Endothelial cell of umbilical vein (primary cell): ENCODE measurements at regions not wholly inside any gene's neighbourhood (a gene's known extent, or its start where the extent isn't known, plus 50 kb on each side); places are given as distances from the start of the nearest gene placed in this dataset.
"Not testable (repeated sequence)": the region's sequence is repeated elsewhere in the genome, so short reads cannot be mapped to it uniquely, and the experiment has no call there.

Experiments used
- BruUV-seq: library from RNA; stranded (reverse); fragments of 400-500 nt; replicated peaks from 2 replicates; lab custom pipeline; 2021; lab: Mats Ljungman, UMichigan
- CTCF ChIA-PET: fragments of 300-600, 350-600 bp; sonication (Branson Sonifier 250); formaldehyde crosslinking; loops from one replicate; lab custom pipeline; 2021; ENCODE audit warnings: antibody characterized with exemption, inconsistent platforms; lab: Charles Lee
- POLR2A ChIA-PET: fragments of 300-600, 350-600 bp; sonication (Branson Sonifier 250); formaldehyde crosslinking; loops from one replicate; lab custom pipeline; 2021; ENCODE audit warnings: antibody characterized with exemption, inconsistent platforms; lab: Charles Lee
- DNase-seq: peaks from one replicate; pipeline ENCODE4 v3.0.0-alpha.2; 2011; ENCODE audit warnings: low read depth, low spot score
- FAIRE-seq: peaks from 2 replicates; lab custom pipeline; 2011; peaks lifted over from hg19 to GRCh38; lab: Jason Lieb, UNC
- H2AFZ ChIP-seq: 2 replicates; pipeline ENCODE4 v1.6.0; 2012; ENCODE audit warnings: low read depth, low read length, control low read depth, inconsistent platforms
- H3K27ac ChIP-seq: 2 replicates; pipeline ENCODE4 v1.5.1; 2011; ENCODE audit warnings: low read depth, mild to moderate bottlenecking, control low read depth, low read length, moderate library complexity; ENCODE audit not compliant: insufficient read depth
- H3K27me3 ChIP-seq, 2 experiments: 2 replicates each; pipeline versions ENCODE4 v1.6.0 to v1.6.1; 2011; ENCODE audit warnings: low read length in 2 of 2, mixed read lengths in 1 of 2; ENCODE audit not compliant: control insufficient read depth in 2 of 2, insufficient read depth in 2 of 2
- H3K36me3 ChIP-seq, 2 experiments: 2 replicates in 1 of 2; 3 replicates in 1 of 2; pipeline ENCODE4 v1.5.1; 2011; ENCODE audit warnings: low read length in 2 of 2, mild to moderate bottlenecking in 1 of 2, moderate library complexity in 1 of 2; ENCODE audit not compliant: control insufficient read depth in 2 of 2, insufficient read depth in 2 of 2; ENCODE audit errors: extremely low read depth in 1 of 2
- H3K4me1 ChIP-seq: 3 replicates; pipeline ENCODE4 v1.5.1; 2011; ENCODE audit warnings: mild to moderate bottlenecking, low read length; ENCODE audit not compliant: control insufficient read depth, insufficient read depth; ENCODE audit errors: extremely low read depth
- H3K4me2 ChIP-seq: 2 replicates; pipeline ENCODE4 v1.6.1; 2011; ENCODE audit warnings: low read length, control low read depth, mixed read lengths; ENCODE audit not compliant: insufficient read depth
- H3K4me3 ChIP-seq, 3 experiments: fragments of 200-600 bp in 1 of 3; sonication (generic), shearing (Covaris generic) in 1 of 3; replicated peaks in 1 of 3; 2 replicates each; pipeline ENCODE4 v1.5.1; 2011 to 2016; ENCODE audit warnings: control low read depth in 3 of 3, low read length in 3 of 3, mild to moderate bottlenecking in 2 of 3, inconsistent platforms in 1 of 3, low read depth in 1 of 3, moderate library complexity in 1 of 3; ENCODE audit not compliant: insufficient read depth in 1 of 3
- H3K79me2 ChIP-seq: 2 replicates; pipeline ENCODE4 v1.6.0; 2012; ENCODE audit warnings: low read length, inconsistent platforms; ENCODE audit not compliant: control insufficient read depth, insufficient read depth
- H3K9ac ChIP-seq: replicated peaks from 2 replicates; pipeline ENCODE3; 2011; ENCODE audit warnings: low read length, control low read depth; ENCODE audit not compliant: insufficient read depth; ENCODE audit errors: extremely low read depth
- H3K9me1 ChIP-seq: replicated peaks from 3 replicates; pipeline ENCODE4 v1.6.0; 2011; ENCODE audit warnings: mild to moderate bottlenecking, low read length; ENCODE audit not compliant: control insufficient read depth, insufficient read depth; ENCODE audit errors: extremely low read depth
- H3K9me3 ChIP-seq: replicated peaks from 2 replicates; pipeline ENCODE4 v1.5.1; 2012; ENCODE audit warnings: low read length, inconsistent platforms; ENCODE audit not compliant: control insufficient read depth, insufficient read depth
- H4K20me1 ChIP-seq: replicated peaks from 2 replicates; pipeline ENCODE3; 2011; ENCODE audit warnings: mild to moderate bottlenecking, low read length; ENCODE audit not compliant: control insufficient read depth, insufficient read depth; ENCODE audit errors: extremely low read depth
- EZH2 ChIP-seq: IDR thresholded peaks from 2 replicates; pipeline ENCODE4 v1.6.1; 2012; ENCODE audit warnings: borderline replicate concordance, low read depth, mild to moderate bottlenecking, moderate library complexity, low read length, inconsistent platforms; ENCODE audit not compliant: severe bottlenecking
- FOS ChIP-seq: IDR thresholded peaks from 2 replicates; pipeline ENCODE4 v1.6.1; 2011; ENCODE audit warnings: mild to moderate bottlenecking, low read length, moderate library complexity, borderline replicate concordance; ENCODE audit not compliant: insufficient read depth
- JUN ChIP-seq: IDR thresholded peaks from 2 replicates; pipeline ENCODE4 v1.6.1; 2011; ENCODE audit warnings: borderline replicate concordance, low read depth; ENCODE audit not compliant: insufficient read length, insufficient read depth
- POLR2A ChIP-seq: IDR thresholded peaks from 2 replicates; pipeline ENCODE4 v1.6.1; 2012; ENCODE audit warnings: low read depth, mild to moderate bottlenecking, control low read depth, low read length
- POLR2AphosphoS5 ChIP-seq: IDR thresholded peaks from 2 replicates; pipeline ENCODE4 v1.6.1; 2012; ENCODE audit warnings: low read depth, mild to moderate bottlenecking, control low read depth, low read length, moderate library complexity; ENCODE audit not compliant: insufficient read depth
- dilution Hi-C: fragments of 300-500 bp; cut with MboI; formaldehyde crosslinking; loops from one replicate; pipeline ENCODE4 v1.15.0; 2019; ENCODE audit warnings: low sequenced_read_pairs; ENCODE audit not compliant: extremely low pct_ligation_motif_present
- intact Hi-C: fragments of 100-400 bp; cut with micrococcal nuclease; formaldehyde crosslinking; loops from one replicate; pipeline ENCODE4 v1.10.0; 2022

DNA sequence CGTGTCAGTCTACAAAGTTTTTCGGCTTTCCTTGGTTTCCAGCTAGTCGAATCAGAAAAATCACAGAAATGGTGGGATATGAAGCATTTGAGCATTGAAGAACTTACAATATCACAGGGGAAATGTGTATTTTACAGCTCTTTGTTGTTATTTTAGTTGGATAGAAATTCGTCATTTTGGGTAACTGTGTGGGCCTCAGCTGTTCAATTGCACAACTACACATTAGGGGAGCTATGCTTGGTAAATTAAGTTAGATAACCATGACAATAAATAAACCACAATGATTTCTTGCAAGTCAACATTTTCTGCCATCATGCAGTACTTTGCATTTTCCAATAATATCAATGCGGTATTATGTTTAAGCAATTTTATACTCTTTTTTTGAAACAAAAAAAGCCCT lies 80.4 kb upstream of the ANK3 start:
- no peaks in the 10 kb centered on the region for H3K9me1 ChIP-seq
- no peaks in the 10 kb centered on the region for H3K9me3 ChIP-seq
- no peak overlapping the region for H2AFZ ChIP-seq
- H3K9ac ChIP-seq: no peak overlapping the region
- no peaks in the 10 kb centered on the region for H3K79me2 ChIP-seq
- BruUV-seq: no TSS peak
- H3K4me3 ChIP-seq: no peak overlapping the region
- H3K36me3 ChIP-seq: no peaks in the 10 kb centered on the region
- H3K27ac ChIP-seq: no peak overlapping the region
- DNase-seq: no peak
- TF ChIP-seq EZH2: no peak
- no peak for TF ChIP-seq POLR2A
- TF ChIP-seq POLR2AphosphoS5: no peak
- no peak for TF ChIP-seq FOS
- TF ChIP-seq JUN: no peak
- no peak for FAIRE-seq
- H3K4me2 ChIP-seq: no peak overlapping the region
- no peaks in the 10 kb centered on the region for H4K20me1 ChIP-seq
- ChIA-PET CTCF (no interaction called here), POLR2A (no interaction called here)
- H3K27me3 ChIP-seq: no peaks in the 10 kb centered on the region
- intact Hi-C loops (no loop called here), dilution Hi-C loops (no loop called here)
- H3K4me1 ChIP-seq: no peaks in the 10 kb centered on the region

DNA sequence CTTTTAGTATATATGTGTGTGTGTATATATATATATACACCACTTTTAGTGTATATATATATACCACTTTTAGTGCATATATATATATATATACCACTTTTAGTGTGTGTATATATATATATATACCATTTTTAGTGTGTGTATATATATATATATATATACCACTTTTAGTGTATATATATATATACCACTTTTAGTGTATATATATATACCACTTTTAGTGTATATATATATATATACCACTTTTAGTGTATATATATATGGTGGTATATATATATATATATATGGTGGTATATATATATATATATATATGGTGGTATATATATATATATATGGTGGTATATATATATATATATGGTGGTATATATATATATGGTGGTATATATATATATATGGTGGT lies 79.5 kb upstream of the ANK3 start:
- BruUV-seq, POLR2A ChIA-PET, CTCF ChIA-PET, dilution Hi-C loops, H4K20me1 ChIP-seq, H3K27ac ChIP-seq, H3K9ac ChIP-seq, H3K9me1 ChIP-seq, H3K79me2 ChIP-seq, H3K36me3 ChIP-seq, H3K9me3 ChIP-seq, H3K4me3 ChIP-seq, H2AFZ ChIP-seq, H3K4me2 ChIP-seq, DNase-seq, intact Hi-C loops, FAIRE-seq, H3K4me1 ChIP-seq, H3K27me3 ChIP-seq: not testable (repeated sequence)
